Fibroblast of the conjunctiva (primary cell): ENCODE measurements at regions not wholly inside any gene's neighbourhood (a gene's known extent, or its start where the extent isn't known, plus 50 kb on each side); places are given as distances from the start of the nearest gene placed in this dataset.
"Not testable (repeated sequence)": the region's sequence is repeated elsewhere in the genome, so short reads cannot be mapped to it uniquely, and the experiment has no call there.

Source experiments
- DNase-seq: peaks from one replicate; pipeline ENCODE4 v3.0.0-alpha.2; 2010; ENCODE audit warnings: low read depth

GRCh38 chr20:51123887-51124286 lies 101.0 kb upstream of the KCNG1 start:
- DNase-seq = not testable (repeated sequence)

GRCh38 chr20:51122931-51123658 lies 100.2 kb upstream of the KCNG1 start:
- DNase-seq = no peak

- DNase-seq = no peak
Measured at GRCh38 chr20:51121901-51122412, 99.0 kb upstream of the KCNG1 start.

GRCh38 chr20:51121272-51121671 lies 98.4 kb upstream of the KCNG1 start:
- DNase-seq = no peak

- DNase-seq = no peak
Measured at GRCh38 chr20:51120868-51121267, 98.0 kb upstream of the KCNG1 start.

- no peak for DNase-seq
Measured at GRCh38 chr20:51120438-51120837, 97.5 kb upstream of the KCNG1 start.

GRCh38 chr20:51119914-51120313 lies 97.0 kb upstream of the KCNG1 start:
- DNase-seq = no peak

GRCh38 chr20:51118985-51119527 lies 96.1 kb upstream of the KCNG1 start:
- no peak for DNase-seq

GRCh38 chr20:51118216-51118615 lies 95.3 kb upstream of the KCNG1 start:
- no peak for DNase-seq

GRCh38 chr20:51116765-51117686 lies 94.1 kb upstream of the KCNG1 start:
- DNase-seq = no peak

GRCh38 chr20:51111290-51111689 lies 88.4 kb upstream of the KCNG1 start:
- no peak for DNase-seq

GRCh38 chr20:51108638-51109363 lies 85.9 kb upstream of the KCNG1 start:
- no peak for DNase-seq

GRCh38 chr20:51106011-51106410 lies 83.1 kb upstream of the KCNG1 start:
- no peak for DNase-seq

- DNase-seq = no peak
Measured at GRCh38 chr20:51104960-51105920, 82.3 kb upstream of the KCNG1 start.

GRCh38 chr20:51100617-51101016 lies 77.7 kb upstream of the KCNG1 start:
- DNase-seq = no peak

GRCh38 chr20:51098284-51098810 lies 75.4 kb upstream of the KCNG1 start:
- DNase-seq = no peak

- no peak for DNase-seq
Measured at GRCh38 chr20:51097351-51098120, 74.6 kb upstream of the KCNG1 start.

- no peak for DNase-seq
Measured at GRCh38 chr20:51096582-51097267, 73.8 kb upstream of the KCNG1 start.
